GM12878 (cell line): ENCODE measurements at regions not wholly inside any gene's neighbourhood (a gene's known extent, or its start where the extent isn't known, plus 50 kb on each side); places are given as distances from the start of the nearest gene placed in this dataset.

Experiments
- BACH1 ChIP-seq: fragments of 450-650 bp; IDR thresholded peaks from 2 replicates; pipeline ENCODE4 v1.6.1; 2017; ENCODE audit warnings: mild to moderate bottlenecking, borderline replicate concordance
- BCL11A ChIP-seq: IDR thresholded peaks from 2 replicates; pipeline ENCODE4 v1.6.1; 2011; ENCODE audit warnings: low read depth, low read length
- CBFB ChIP-seq: IDR thresholded peaks from 2 replicates; pipeline ENCODE4 v1.6.1; 2016; ENCODE audit warnings: antibody characterized with exemption, low read depth
- CEBPB ChIP-seq, 2 experiments: fragments of 150-350 bp in 1 of 2; IDR thresholded peaks; 2 replicates each; pipeline ENCODE4 v1.6.1; 2012 to 2014; ENCODE audit warnings: low read depth in 2 of 2, low read length in 2 of 2, borderline replicate concordance in 1 of 2, inconsistent platforms in 1 of 2
- CREM ChIP-seq: IDR thresholded peaks from 2 replicates; pipeline ENCODE4 v1.6.1; 2014; ENCODE audit warnings: antibody characterized with exemption, low read depth
- EP300 ChIP-seq, 2 experiments: fragments of 150-350 bp in 1 of 2; IDR thresholded peaks; 2 replicates each; pipeline ENCODE4 v1.6.1; 2011 to 2012; ENCODE audit warnings: low read depth in 2 of 2, low read length in 2 of 2, borderline replicate concordance in 1 of 2, improper control_type of control experiment in 1 of 2, inconsistent platforms in 1 of 2; ENCODE audit not compliant: control insufficient read depth in 1 of 2
- ESRRA ChIP-seq: IDR thresholded peaks from 2 replicates; pipeline ENCODE4 v1.6.1; 2012; ENCODE audit warnings: mild to moderate bottlenecking, low read length, improper control_type of control experiment
- ETV6 ChIP-seq, 2 experiments: fragments of 450-650 bp in 1 of 2; IDR thresholded peaks in 1 of 2; conservative IDR thresholded peaks in 1 of 2; 2 replicates each; pipeline ENCODE4 v1.6.1; 2014; ENCODE audit warnings: antibody characterized with exemption in 1 of 2, borderline replicate concordance in 1 of 2, low read depth in 1 of 2, mild to moderate bottlenecking in 1 of 2, moderate library complexity in 1 of 2
- EZH2 ChIP-seq: IDR thresholded peaks from 2 replicates; pipeline ENCODE4 v1.6.1; 2012; ENCODE audit warnings: low read depth, mild to moderate bottlenecking, control low read depth, inconsistent platforms, low read length, borderline replicate concordance; ENCODE audit not compliant: control insufficient read depth
- HDAC6 ChIP-seq: fragments of 200-600 bp; sonication (generic); IDR thresholded peaks from one replicate; pipeline ENCODE4 v1.8.0; 2017; ENCODE audit warnings: antibody characterized with exemption; ENCODE audit not compliant: unreplicated experiment
- IKZF1 ChIP-seq: fragments of 450-650 bp; conservative IDR thresholded peaks from 2 replicates; pipeline ENCODE4 v1.6.1; 2017; ENCODE audit warnings: antibody characterized with exemption, mild to moderate bottlenecking
- KDM1A ChIP-seq: fragments of 200-600 bp; sonication (generic); IDR thresholded peaks from 2 replicates; pipeline ENCODE4 v1.6.1; 2016; ENCODE audit warnings: borderline replicate concordance
- NR2C2 ChIP-seq: IDR thresholded peaks from 2 replicates; pipeline ENCODE4 v1.6.1; 2011; ENCODE audit warnings: borderline replicate concordance, low read depth; ENCODE audit not compliant: control insufficient read depth, insufficient read length
- NR2F1 ChIP-seq: fragments of 450-650 bp; conservative IDR thresholded peaks from 2 replicates; pipeline ENCODE4 v1.6.1; 2017; ENCODE audit warnings: mild to moderate bottlenecking
- PAX5 ChIP-seq: IDR thresholded peaks from 2 replicates; pipeline ENCODE4 v1.6.1; 2011; ENCODE audit warnings: low read depth, low read length, borderline replicate concordance
- PAX8 ChIP-seq: fragments of 450-650 bp; IDR thresholded peaks from 2 replicates; pipeline ENCODE4 v1.6.1; 2017; ENCODE audit warnings: mild to moderate bottlenecking, moderate library complexity
- POLR2AphosphoS2 ChIP-seq: IDR thresholded peaks from 2 replicates; pipeline ENCODE4 v1.6.1; 2011; ENCODE audit warnings: low read depth, mild to moderate bottlenecking, low read length, improper control_type of control experiment, moderate library complexity
- POLR2AphosphoS5 ChIP-seq: IDR thresholded peaks from 2 replicates; pipeline ENCODE4 v1.6.1; 2011; ENCODE audit warnings: mild to moderate bottlenecking, low read length, inconsistent platforms
- RBBP5 ChIP-seq: fragments of 200-600 bp; sonication (generic); conservative IDR thresholded peaks from 2 replicates; pipeline ENCODE4 v1.6.1; 2016
- RUNX3 ChIP-seq: IDR thresholded peaks from 2 replicates; pipeline ENCODE4 v1.6.1; 2012; ENCODE audit warnings: low read length, inconsistent platforms
- SUPT20H ChIP-seq: IDR thresholded peaks from 2 replicates; pipeline ENCODE4 v1.6.1; 2011; ENCODE audit warnings: low read depth, mild to moderate bottlenecking, low read length, moderate library complexity, borderline replicate concordance; ENCODE audit not compliant: control insufficient read depth
- TCF7 ChIP-seq: IDR thresholded peaks from 2 replicates; pipeline ENCODE4 v1.6.1; 2014; ENCODE audit warnings: antibody characterized with exemption, borderline replicate concordance
- ZBED1 ChIP-seq: IDR thresholded peaks from 2 replicates; pipeline ENCODE4 v1.6.1; 2016; ENCODE audit warnings: borderline replicate concordance
- TF ChIP-seq, protein P1 (sequence below): IDR thresholded peaks from 2 replicates; pipeline ENCODE4 v1.6.1; 2011; ENCODE audit warnings: borderline replicate concordance, low read depth, mild to moderate bottlenecking, moderate library complexity, mixed read lengths, low read length; ENCODE audit not compliant: insufficient read depth; ENCODE audit errors: extremely low read length
- TF ChIP-seq, protein P2 (sequence below): IDR thresholded peaks from 2 replicates; pipeline ENCODE4 v1.6.1; 2012; ENCODE audit warnings: low read length, inconsistent platforms
- TF ChIP-seq, protein P3 (sequence below): fragments of 450-650 bp; IDR thresholded peaks from 2 replicates; pipeline ENCODE4 v1.6.1; 2016; ENCODE audit warnings: mild to moderate bottlenecking, moderate library complexity, borderline replicate concordance

DNA sequence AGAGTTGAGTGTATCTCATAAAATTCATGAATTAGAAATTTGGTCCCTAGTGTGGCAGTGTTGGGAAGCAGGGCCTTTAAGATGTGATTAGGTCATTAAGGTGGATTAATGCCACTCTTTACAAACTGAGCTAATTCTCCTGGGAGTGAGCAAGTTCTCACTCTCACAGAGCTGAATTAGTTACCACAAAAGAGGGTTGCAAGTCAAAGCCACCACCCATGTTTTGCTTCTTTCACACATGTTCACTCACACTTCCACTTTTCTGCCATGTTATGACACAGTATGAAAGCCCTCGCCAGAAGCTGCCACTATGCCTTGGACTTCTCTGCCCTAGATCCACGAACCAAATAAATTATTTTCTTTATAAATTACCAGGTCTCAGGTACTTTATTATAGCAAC lies 332.1 kb downstream of the ARAP2 start (continued):
- TF ChIP-seq EZH2 (no peak), ETV6 (conservative IDR thresholded peaks at IDR 0.05 in 1 of 2, IDR thresholded peaks at IDR 0.05 in 1 of 2; ENCODE audit: borderline replicate concordance in 1 of 2, low read depth in 1 of 2) (no peak), CBFB (no peak), CEBPB (IDR thresholded peaks at IDR 0.05; ENCODE audit: borderline replicate concordance in 1 of 2, low read depth in 2 of 2, low read length in 2 of 2) (no peak), RBBP5 (no peak), ESRRA (no peak), BACH1 (peak; percentile 82; the same call in 1 of the 2 replicates), HDAC6 (no peak), POLR2AphosphoS5 (no peak), SUPT20H (no peak), POLR2AphosphoS2 (no peak), PAX5 (no peak), KDM1A (no peak), ZBED1 (no peak), NR2C2 (no peak), NR2F1 (no peak), TCF7 (0 out of 2 replicates have a peak, but pooled peaks have one; percentile 33), PAX8 (no peak), RUNX3 (peak; percentile 74), IKZF1 (peak; percentile 51), CREM (no peak), EP300 (IDR thresholded peaks at IDR 0.05; ENCODE audit: borderline replicate concordance in 1 of 2, control insufficient read depth in 1 of 2, low read depth in 2 of 2, low read length in 2 of 2) (peak in 1 of 2 experiments; percentile 64; a peak in 2 of 4 replicates), BCL11A (0 out of 2 replicates have a peak, but pooled peaks have one; percentile 60)
- TF ChIP-seq, protein P1, sequence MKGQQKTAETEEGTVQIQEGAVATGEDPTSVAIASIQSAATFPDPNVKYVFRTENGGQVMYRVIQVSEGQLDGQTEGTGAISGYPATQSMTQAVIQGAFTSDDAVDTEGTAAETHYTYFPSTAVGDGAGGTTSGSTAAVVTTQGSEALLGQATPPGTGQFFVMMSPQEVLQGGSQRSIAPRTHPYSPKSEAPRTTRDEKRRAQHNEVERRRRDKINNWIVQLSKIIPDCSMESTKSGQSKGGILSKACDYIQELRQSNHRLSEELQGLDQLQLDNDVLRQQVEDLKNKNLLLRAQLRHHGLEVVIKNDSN, result no peak
- TF ChIP-seq, protein P2, sequence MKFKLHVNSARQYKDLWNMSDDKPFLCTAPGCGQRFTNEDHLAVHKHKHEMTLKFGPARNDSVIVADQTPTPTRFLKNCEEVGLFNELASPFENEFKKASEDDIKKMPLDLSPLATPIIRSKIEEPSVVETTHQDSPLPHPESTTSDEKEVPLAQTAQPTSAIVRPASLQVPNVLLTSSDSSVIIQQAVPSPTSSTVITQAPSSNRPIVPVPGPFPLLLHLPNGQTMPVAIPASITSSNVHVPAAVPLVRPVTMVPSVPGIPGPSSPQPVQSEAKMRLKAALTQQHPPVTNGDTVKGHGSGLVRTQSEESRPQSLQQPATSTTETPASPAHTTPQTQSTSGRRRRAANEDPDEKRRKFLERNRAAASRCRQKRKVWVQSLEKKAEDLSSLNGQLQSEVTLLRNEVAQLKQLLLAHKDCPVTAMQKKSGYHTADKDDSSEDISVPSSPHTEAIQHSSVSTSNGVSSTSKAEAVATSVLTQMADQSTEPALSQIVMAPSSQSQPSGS, result 0 out of 2 replicates have a peak, but pooled peaks have one; percentile 24
- TF ChIP-seq, protein P3, sequence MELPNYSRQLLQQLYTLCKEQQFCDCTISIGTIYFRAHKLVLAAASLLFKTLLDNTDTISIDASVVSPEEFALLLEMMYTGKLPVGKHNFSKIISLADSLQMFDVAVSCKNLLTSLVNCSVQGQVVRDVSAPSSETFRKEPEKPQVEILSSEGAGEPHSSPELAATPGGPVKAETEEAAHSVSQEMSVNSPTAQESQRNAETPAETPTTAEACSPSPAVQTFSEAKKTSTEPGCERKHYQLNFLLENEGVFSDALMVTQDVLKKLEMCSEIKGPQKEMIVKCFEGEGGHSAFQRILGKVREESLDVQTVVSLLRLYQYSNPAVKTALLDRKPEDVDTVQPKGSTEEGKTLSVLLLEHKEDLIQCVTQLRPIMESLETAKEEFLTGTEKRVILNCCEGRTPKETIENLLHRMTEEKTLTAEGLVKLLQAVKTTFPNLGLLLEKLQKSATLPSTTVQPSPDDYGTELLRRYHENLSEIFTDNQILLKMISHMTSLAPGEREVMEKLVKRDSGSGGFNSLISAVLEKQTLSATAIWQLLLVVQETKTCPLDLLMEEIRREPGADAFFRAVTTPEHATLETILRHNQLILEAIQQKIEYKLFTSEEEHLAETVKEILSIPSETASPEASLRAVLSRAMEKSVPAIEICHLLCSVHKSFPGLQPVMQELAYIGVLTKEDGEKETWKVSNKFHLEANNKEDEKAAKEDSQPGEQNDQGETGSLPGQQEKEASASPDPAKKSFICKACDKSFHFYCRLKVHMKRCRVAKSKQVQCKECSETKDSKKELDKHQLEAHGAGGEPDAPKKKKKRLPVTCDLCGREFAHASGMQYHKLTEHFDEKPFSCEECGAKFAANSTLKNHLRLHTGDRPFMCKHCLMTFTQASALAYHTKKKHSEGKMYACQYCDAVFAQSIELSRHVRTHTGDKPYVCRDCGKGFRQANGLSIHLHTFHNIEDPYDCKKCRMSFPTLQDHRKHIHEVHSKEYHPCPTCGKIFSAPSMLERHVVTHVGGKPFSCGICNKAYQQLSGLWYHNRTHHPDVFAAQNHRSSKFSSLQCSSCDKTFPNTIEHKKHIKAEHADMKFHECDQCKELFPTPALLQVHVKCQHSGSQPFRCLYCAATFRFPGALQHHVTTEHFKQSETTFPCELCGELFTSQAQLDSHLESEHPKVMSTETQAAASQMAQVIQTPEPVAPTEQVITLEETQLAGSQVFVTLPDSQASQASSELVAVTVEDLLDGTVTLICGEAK, result no peak
